ENCODE measurements at regions not wholly inside any gene's neighbourhood (a gene's known extent, or its start where the extent isn't known, plus 50 kb on each side); places are given as distances from the start of the nearest gene placed in this dataset.
"Not testable (repeated sequence)": the region's sequence is repeated elsewhere in the genome, so short reads cannot be mapped to it uniquely, and the experiment has no call there.

DNA sequence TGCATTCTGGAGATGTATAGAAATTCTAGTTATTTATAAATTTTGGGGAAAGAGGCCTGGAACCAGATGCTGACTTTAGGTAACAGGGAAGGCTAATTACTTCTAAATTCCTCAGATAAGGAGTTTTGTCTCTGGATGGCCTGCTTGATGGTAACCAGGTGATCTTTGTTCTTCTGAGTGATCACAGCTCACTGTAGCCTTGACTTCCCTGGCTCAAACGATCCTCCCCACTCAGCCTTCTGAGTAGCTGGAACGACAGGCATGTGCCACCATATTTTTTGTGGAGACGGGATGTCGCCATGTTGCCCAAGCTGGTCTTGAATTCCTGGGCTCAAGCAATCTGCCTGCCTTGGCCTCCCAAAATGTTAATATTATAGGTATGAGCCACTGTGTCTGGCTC, 54.4 kb upstream of the MSH6 start:
- no peak for DNase-seq (ENCODE audit: low spot score)

DNA sequence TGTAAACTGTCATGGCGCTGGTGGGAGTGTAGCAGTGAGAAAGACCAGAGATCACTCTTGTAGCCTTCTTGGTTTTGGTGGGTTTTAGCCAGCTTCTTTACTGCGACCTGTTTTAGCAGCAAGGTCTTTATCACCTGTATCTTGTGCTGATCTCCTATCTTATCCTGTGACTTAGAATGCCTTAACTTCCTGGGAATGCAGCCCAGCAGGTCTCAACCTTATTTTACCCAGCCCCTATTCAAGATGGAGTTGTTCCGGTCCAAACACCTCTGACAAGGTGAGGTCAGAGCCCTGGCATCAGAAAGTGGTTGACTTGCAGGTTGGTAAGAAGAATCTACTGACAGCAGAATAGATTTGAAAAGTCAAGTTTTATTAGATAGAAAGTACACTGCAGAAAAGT, 55.0 kb upstream of the MSH6 start:
- no peak for DNase-seq (ENCODE audit: low spot score)

DNA sequence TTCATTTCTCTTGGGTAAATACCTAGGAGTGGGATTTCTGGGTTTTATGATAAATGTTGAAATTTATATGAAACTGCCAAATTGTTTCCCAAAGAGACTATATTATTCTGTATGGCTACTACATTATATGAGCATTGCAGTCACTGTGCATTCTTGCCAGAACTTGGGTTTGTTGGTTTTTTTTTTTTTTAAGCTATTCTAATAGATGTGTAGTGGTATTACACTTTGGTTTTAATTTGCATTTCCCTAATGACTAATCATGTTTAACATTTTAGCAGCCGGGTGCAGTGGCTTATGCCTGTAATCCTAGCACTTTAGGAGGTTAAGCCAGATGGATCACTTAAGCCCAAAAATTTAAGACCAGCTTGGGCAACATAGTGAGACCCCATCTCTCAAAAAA, 56.0 kb upstream of the MSH6 start:
- not testable (repeated sequence) for DNase-seq (ENCODE audit: low spot score)

- no peak for DNase-seq (ENCODE audit: low spot score)
Measured at GRCh38 chr2:47725808-47726207, 57.1 kb upstream of the MSH6 start.

DNA sequence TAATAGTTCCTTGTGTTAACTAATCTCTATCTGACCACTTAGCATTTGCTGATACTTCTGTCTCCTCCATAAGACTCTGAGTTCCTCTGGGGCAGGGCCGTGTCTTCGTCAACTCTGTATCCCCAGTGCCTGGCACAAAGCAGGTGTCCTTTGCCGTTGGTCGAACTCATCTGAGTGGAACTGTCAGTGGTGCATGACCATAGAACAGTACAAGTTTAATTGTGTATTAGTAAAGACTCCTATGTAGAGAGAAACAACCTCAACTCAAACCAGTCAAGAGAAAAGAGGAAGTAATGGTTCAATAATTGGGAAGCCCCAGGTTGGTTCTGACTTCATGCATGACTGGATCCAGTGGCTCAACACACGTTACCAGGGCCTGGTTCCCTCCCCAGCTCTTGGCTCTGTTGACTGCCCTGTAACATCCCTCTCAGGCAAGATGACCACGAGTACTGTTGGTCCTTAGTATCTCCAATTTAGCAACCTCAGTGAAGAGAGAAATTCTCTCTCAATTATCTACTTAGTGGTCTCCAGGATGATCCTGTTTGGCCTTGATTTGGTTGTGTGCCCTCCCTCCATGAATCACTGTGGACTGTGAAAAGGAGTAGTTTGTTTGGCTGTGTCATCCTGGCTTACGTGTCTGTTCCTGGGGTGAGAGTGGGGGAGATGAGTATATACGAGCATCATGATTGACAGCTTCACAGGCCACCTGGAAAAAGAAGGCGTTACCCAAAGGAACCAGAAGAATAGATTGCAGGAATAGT, 58.5 kb upstream of the MSH6 start:
- peak; percentile 98 for DNase-seq (ENCODE audit: low spot score)

GRCh38 chr2:47721296-47721695, 61.6 kb upstream of the MSH6 start:
- DNase-seq (ENCODE audit: low spot score) = no peak

GRCh38 chr2:47720559-47720958, 62.4 kb upstream of the MSH6 start:
- no peak for DNase-seq (ENCODE audit: low spot score)

GRCh38 chr2:47720036-47720435, 62.9 kb upstream of the MSH6 start:
- DNase-seq (ENCODE audit: low spot score) = peak; percentile 41

- peak; percentile 53 for DNase-seq (ENCODE audit: low spot score)
Measured at GRCh38 chr2:47719099-47719498, 63.8 kb upstream of the MSH6 start.

DNA sequence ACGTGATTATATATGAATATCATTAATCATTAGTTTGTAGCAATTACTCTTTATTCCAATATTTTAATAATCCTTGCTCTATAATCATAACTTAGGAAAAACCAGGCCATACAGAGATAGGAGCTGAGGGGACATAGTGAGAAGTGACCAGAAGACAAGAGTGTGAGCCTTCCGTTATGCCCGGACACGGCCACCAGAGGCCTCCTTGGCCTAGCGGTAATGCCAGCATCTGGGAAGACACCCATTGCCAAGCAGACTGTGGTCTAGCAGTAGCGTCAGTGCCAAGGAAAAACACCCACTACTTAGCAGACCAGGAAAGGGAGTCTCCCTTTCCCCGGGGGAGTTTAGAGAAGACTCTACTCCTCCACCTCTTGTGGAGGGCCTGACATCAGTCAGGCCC, 66.6 kb upstream of the MSH6 start:
- not testable (repeated sequence) for DNase-seq (ENCODE audit: low spot score)

DNA sequence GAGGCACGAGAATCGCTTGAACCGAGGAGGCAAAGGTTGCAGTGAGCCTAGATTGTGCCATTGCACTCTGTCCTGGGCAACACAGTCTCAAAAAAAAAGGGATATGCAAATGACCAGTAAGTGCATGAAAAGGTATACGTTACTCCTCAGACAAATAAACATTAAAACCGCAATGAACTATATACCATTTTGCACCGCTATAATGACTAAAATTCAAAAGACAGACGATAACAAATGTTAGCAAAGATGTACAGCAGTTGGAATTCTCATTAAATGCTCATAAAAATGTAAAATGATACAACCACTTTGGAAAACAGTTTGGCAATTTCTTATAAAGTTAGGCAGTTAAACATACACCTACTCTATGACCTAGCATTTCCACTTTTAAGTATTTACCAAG, 67.4 kb upstream of the MSH6 start:
- no peak for DNase-seq (ENCODE audit: low spot score)

GRCh38 chr2:47708801-47709499, 74.0 kb upstream of the MSH6 start:
- no peak for DNase-seq (ENCODE audit: low spot score)

DNA sequence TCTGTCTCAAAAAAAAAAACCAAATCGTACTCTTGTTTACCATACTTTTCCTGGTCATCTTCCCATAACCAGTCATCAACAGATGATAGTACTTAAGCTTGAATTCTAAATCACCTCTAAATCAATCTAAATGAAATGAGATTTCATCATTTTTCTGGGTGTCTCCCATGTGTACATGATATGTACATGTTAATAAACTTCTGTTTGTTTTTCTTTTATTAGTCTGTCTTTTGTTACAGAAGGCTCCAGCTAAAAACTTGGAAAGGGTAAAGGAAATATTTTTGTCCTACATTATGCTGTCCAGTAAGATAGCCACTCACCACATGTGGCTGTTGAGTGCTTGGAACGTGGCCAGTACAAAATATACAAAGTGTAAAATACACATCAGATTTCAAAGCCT, 78.7 kb upstream of the MSH6 start:
- DNase-seq (ENCODE audit: low spot score) = no peak

DNA sequence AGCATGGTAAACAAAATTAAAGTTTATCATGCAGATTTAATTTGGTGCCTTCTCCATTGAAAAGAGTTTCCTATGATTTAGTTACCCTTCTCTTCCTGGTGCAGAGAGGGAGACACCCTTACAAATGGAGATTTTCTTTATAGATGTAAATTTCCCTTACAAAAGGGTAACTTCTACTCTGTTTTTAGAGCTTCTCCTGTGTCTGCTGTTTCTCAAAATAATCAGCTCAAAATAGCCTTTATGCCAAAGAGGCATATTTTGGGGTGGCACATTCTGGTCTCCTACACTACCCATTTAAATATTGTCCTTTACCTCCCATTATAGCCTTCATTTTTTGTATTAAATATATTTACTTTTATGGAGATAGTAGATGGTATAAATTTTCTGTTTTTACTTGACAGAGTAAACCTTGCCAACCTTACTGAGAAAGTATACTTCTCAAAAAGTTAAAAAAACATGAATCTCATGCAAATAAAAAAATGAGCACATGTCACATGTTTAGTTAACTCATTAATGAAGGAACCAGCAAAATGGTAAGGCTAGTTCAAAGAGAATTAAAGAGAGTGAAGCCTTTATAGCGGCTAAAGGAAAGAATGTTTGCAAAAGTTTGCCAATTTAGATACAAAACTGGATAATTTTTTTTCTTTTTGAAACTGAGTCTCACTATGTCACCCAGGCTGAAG, 83.3 kb upstream of the MSH6 start:
- DNase-seq (ENCODE audit: low spot score) = no peak

DNA sequence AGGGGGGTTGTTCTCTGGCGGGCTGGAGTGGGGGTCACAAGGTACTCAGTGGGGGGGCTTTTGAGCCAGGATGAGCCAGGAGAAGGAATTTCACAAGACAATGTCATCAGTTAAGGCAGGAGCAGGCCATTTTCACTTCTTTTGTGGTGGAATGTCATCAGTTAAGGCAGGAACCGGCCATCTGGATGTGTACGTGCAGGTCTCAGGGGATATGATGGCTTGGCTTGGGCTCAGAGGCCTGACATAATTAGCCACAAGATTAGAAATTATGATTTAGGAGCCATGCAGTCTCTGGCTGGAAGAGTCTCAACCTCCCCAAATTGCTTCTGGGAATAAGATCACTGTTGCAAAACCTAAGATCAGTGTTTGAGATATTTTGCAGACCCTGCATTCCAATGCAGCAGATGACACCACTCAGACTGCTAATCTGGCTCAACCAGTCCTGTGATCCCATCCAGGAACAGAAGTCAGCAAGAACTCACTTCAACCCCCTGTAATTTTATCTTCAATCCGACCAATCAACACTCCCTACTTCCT, 84.4 kb upstream of the MSH6 start:
- not testable (repeated sequence) for DNase-seq (ENCODE audit: low spot score)

DNA sequence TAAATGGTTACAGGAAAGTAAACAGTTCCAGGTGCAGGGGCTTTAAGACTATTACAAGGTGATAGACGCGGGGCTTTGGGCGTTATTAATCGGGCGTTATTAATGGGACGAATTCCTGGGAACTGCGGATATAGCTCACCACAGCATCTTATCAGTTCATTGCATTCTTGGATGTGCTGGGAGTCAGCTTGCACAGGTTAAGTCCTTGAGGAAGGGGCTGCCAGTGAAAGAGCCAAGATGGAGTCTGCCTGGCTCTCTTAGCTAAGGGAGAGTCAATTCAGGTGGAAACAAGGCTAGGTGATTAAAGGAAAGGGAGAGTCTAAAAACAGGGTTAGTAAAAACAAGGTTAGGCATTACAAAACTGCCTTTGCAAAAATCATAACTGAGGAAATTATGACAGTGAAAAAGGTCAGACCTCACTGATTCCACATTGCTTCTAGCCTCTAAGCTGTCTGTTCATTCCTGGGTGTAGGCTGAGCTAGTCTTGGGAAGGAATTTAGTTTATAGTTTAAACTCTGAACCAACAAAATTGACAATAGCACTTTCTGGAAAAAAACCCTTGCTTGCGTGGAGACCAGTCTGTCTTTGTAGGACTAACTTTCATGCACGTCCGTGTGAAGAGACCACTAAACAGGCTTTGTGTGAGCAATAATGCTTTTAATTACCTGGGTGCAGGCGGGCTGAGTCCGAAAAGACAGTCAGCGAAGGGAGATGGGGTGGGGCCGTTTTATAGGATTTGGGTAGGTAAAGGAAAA, 85.1 kb upstream of the MSH6 start:
- not testable (repeated sequence) for DNase-seq (ENCODE audit: low spot score)

- DNase-seq (ENCODE audit: low spot score) = no peak
Measured at GRCh38 chr2:47697000-47697601, 85.8 kb upstream of the MSH6 start.

DNA sequence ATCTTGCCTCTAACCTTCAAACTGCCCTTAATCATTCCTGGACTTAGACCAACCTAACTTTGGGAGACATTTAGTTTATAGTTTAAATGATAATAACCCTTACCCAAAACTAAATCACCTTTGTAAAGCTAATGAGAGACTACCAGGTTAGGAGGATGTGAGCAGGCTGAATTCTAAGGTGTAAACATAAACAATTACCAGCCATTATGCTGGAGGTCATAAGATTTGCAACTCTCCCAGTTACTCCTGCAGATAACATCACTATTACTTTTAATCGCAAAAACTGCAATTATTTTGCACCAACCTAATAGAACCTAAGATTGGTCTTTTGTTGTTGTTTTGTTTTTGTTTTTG, 86.5 kb upstream of the MSH6 start:
- DNase-seq (ENCODE audit: low spot score) = no peak

- no peak for DNase-seq (ENCODE audit: low spot score)
Measured at GRCh38 chr2:47695800-47696477, 87.0 kb upstream of the MSH6 start.

- not testable (repeated sequence) for DNase-seq (ENCODE audit: low spot score)
Measured at GRCh38 chr2:47694451-47694850, 88.5 kb upstream of the MSH6 start.

DNA sequence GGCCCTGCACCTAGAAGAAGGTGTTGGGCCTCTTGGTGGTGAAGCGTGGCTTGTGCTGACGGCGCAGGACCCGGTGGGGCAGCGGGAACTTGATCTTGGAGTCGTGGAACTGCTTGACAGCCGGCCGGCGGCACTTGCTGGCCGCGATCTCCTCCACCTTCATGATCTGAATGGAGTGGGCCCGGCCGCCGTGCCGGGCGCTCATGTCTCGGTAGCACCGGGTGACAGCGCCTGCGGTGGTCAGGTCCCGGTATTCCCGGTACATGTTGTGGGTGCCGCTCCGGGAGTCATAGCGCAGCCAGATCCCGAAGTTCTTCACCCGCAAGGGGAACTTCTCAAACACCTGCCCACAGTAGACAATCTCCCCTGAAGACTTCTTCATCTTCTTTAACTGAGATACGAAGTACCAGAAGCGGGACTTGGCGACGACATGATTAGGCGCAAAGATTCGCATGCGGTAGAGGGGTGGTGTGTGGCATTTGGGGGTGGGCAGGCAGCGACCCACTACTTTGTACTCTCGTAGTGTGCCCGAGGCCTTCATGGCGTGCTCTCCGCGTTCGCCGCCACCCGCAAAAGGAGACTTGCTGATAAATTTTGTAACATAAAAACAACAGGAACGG, 92.1 kb upstream of the MSH6 start:
- DNase-seq (ENCODE audit: low spot score) = not testable (repeated sequence)
